ENCODE measurements at regions not wholly inside any gene's neighbourhood (a gene's known extent, or its start where the extent isn't known, plus 50 kb on each side); places are given as distances from the start of the nearest gene placed in this dataset.

- TF ChIP-seq CTCF (IDR thresholded peaks at IDR 0.05; ENCODE audit: low read length) (no peak), EZH2 (optimal IDR thresholded peaks at IDR 0.05; ENCODE audit: low read depth, low read length) (no peak)
Measured at GRCh38 chr3:102034639-102035451, 185.5 kb downstream of the NFKBIZ start.

Data from MM.1S (cell line).